MM.1S (cell line): ENCODE measurements at regions not wholly inside any gene's neighbourhood (a gene's known extent, or its start where the extent isn't known, plus 50 kb on each side); places are given as distances from the start of the nearest gene placed in this dataset.

Source experiments
- DNase-seq: peaks from one replicate; pipeline ENCODE4 v3.0.0-alpha.2; 2015
- H2AFZ ChIP-seq: fragments of 300-600 bp; sonication (generic); 2 replicates; pipeline ENCODE4 v1.6.0; 2016; ENCODE audit warnings: antibody characterized with exemption, low read length
- H3F3A ChIP-seq: fragments of 300-600 bp; sonication (generic); 2 replicates; pipeline ENCODE4 v1.6.1; 2016; ENCODE audit warnings: mild to moderate bottlenecking, antibody characterized with exemption, low read length, moderate library complexity, mixed read lengths; ENCODE audit not compliant: insufficient read depth
- H3K27ac ChIP-seq: fragments of 300-600 bp; sonication (generic); 2 replicates; pipeline ENCODE4 v1.5.1; 2016; ENCODE audit warnings: mild to moderate bottlenecking, low read length
- H3K27me3 ChIP-seq: fragments of 300-600 bp; sonication (generic); replicated peaks from 2 replicates; pipeline ENCODE4 v1.6.0; 2016; ENCODE audit warnings: low read length; ENCODE audit not compliant: insufficient read depth
- H3K36me3 ChIP-seq: fragments of 300-600 bp; sonication (generic); replicated peaks from 2 replicates; pipeline ENCODE4 v1.6.1; 2016; ENCODE audit warnings: mild to moderate bottlenecking, low read length, mixed read lengths; ENCODE audit not compliant: insufficient read depth
- H3K4me1 ChIP-seq: fragments of 300-600 bp; sonication (generic); 2 replicates; pipeline ENCODE4 v1.6.1; 2016; ENCODE audit warnings: low read length, mixed read lengths
- H3K4me2 ChIP-seq: fragments of 300-600 bp; sonication (generic); 2 replicates; pipeline ENCODE4 v1.6.0; 2016; ENCODE audit warnings: low read depth, low read length
- H3K4me3 ChIP-seq: fragments of 300-600 bp; sonication (generic); 2 replicates; pipeline ENCODE4 v1.5.1; 2016; ENCODE audit warnings: low read length, mixed read lengths
- H3K79me2 ChIP-seq: fragments of 300-600 bp; sonication (generic); 2 replicates; pipeline ENCODE4 v1.6.1; 2016; ENCODE audit warnings: mixed run types, low read length, mixed read lengths
- H3K9ac ChIP-seq: fragments of 300-600 bp; sonication (generic); 2 replicates; pipeline ENCODE4 v1.6.1; 2016; ENCODE audit warnings: low read length, mixed read lengths
- H3K9me2 ChIP-seq: fragments of 300-600 bp; sonication (generic); replicated peaks from 2 replicates; pipeline ENCODE4 v1.6.1; 2016; ENCODE audit warnings: mild to moderate bottlenecking, low read length, mixed read lengths; ENCODE audit not compliant: insufficient read depth
- H3K9me3 ChIP-seq: fragments of 300-600 bp; sonication (generic); replicated peaks from 2 replicates; pipeline ENCODE4 v1.6.1; 2016; ENCODE audit warnings: mild to moderate bottlenecking, low read length, mixed read lengths; ENCODE audit not compliant: insufficient read depth
- H4K20me1 ChIP-seq: fragments of 300-600 bp; sonication (generic); 2 replicates; pipeline ENCODE4 v1.6.1; 2016; ENCODE audit warnings: mild to moderate bottlenecking, low read length, moderate library complexity, mixed read lengths; ENCODE audit not compliant: insufficient read depth
- EZH2 ChIP-seq: fragments of 300-600 bp; sonication (generic); optimal IDR thresholded peaks from 2 replicates; pipeline ENCODE3; 2017; ENCODE audit warnings: low read depth, mild to moderate bottlenecking, antibody characterized with exemption, low read length, mixed read lengths
- EZH2phosphoT487 ChIP-seq: fragments of 300-600 bp; sonication (generic); IDR thresholded peaks from 2 replicates; pipeline ENCODE4 v1.6.1; 2018; ENCODE audit warnings: antibody characterized with exemption, low read length
- TF ChIP-seq, protein P1 (sequence below): fragments of 300-600 bp; sonication (generic); IDR thresholded peaks from 2 replicates; pipeline ENCODE4 v1.5.1; 2016; ENCODE audit warnings: antibody characterized with exemption, low read length, mixed read lengths

DNA sequence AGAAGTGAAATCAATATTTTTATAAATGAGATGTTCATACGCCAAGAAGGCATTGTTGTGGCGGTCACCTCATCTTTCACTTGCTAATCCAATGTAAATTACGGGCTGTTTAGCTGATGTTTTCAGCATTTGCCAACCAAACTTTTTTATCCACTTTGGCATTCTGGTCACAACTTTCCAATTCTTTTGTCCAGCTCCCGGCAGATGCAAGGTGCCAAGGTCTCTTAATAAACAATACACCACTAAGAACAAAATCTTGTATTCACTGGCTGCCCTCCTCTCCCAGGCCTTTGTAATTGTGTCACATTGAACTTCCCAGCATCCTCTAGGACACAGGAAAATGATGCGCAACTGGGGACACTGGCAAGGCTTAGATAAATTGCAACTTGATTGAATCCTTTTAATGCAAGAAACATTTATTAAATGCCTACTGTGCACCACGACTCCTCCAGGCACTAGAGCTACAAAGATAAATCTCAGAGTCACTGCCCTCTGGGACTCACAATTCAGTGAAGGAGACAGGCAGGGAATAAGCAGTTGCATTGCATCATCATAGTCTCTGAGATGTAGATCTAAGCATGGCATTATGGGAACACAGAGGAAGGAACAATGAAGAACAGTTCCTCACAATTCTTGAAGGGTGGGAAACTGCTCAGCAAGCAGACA is 165.4 kb upstream of the C16orf82 start:
- TF ChIP-seq EZH2phosphoT487 (no peak), EZH2 (no peak)
- TF ChIP-seq, protein P1, sequence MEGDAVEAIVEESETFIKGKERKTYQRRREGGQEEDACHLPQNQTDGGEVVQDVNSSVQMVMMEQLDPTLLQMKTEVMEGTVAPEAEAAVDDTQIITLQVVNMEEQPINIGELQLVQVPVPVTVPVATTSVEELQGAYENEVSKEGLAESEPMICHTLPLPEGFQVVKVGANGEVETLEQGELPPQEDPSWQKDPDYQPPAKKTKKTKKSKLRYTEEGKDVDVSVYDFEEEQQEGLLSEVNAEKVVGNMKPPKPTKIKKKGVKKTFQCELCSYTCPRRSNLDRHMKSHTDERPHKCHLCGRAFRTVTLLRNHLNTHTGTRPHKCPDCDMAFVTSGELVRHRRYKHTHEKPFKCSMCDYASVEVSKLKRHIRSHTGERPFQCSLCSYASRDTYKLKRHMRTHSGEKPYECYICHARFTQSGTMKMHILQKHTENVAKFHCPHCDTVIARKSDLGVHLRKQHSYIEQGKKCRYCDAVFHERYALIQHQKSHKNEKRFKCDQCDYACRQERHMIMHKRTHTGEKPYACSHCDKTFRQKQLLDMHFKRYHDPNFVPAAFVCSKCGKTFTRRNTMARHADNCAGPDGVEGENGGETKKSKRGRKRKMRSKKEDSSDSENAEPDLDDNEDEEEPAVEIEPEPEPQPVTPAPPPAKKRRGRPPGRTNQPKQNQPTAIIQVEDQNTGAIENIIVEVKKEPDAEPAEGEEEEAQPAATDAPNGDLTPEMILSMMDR = no peak
- Histone ChIP-seq H3K4me1 (no peaks in the 10 kb centered on the region), H3K4me3 (no peak overlapping the region), H3K27me3 (no peaks in the 10 kb centered on the region), H3K4me2 (no peak overlapping the region), H3K79me2 (no peaks in the 10 kb centered on the region), H2AFZ (no peak overlapping the region), H3K9ac (no peak overlapping the region), H3K36me3 (no peaks in the 10 kb centered on the region), H3F3A (no peaks in the 10 kb centered on the region), H3K9me2 (no peaks in the 10 kb centered on the region), H3K27ac (no peak overlapping the region), H4K20me1 (no peaks in the 10 kb centered on the region), H3K9me3 (no peaks in the 10 kb centered on the region)
- DNase-seq = no peak

DNA sequence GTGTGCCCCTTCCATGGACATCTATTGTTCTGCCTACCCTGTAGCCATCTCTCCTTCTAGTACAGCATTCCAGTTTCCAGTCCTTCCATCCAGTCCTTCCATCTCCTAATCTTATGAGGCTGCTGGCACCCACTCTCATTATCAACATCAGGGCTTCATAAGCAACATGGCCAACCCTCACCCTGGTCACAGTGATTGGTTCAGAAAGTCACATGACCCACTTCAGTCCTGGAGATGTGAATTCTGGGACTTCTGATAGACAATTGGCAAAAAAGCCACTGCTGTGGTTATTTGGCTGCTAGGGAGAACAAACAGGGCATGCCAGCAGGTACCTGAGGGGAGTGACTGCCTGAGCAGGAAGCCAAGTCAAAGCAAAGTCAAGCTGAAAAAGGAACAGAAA is 164.7 kb upstream of the C16orf82 start:
- Histone ChIP-seq H3K9me3 (no peaks in the 10 kb centered on the region), H3K4me3 (no peak overlapping the region), H3F3A (no peaks in the 10 kb centered on the region), H3K27ac (no peak overlapping the region), H2AFZ (no peak overlapping the region), H3K4me2 (no peak overlapping the region), H3K9ac (no peak overlapping the region), H3K9me2 (no peaks in the 10 kb centered on the region), H3K36me3 (no peaks in the 10 kb centered on the region), H3K4me1 (no peaks in the 10 kb centered on the region), H3K27me3 (no peaks in the 10 kb centered on the region), H4K20me1 (no peaks in the 10 kb centered on the region), H3K79me2 (no peaks in the 10 kb centered on the region)
- TF ChIP-seq EZH2 (no peak), EZH2phosphoT487 (no peak)
- TF ChIP-seq, protein P1 = no peak
- no peak for DNase-seq

DNA sequence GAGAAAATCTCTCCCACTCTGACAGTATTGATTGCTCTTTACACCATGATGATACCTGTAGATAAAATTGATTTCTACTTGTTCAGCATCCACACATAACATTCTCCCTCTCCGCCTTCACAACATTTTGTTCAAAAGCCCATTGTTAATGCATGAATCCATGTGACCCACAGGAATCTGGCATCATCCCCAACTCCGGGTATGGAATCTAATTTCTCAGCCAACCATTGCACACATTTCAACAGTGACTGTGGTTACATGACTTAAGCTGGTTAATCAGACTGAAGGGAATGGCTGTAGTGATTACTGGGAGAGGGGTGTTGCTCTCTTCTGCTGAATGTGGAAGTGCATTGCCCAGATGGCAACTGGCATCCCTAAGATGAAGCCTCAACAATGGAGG is 161.4 kb upstream of the C16orf82 start:
- Histone ChIP-seq H3K36me3 (no peaks in the 10 kb centered on the region), H3K4me1 (no peaks in the 10 kb centered on the region), H4K20me1 (no peaks in the 10 kb centered on the region), H3K27ac (no peak overlapping the region), H3K9me3 (no peaks in the 10 kb centered on the region), H3K4me3 (no peak overlapping the region), H3F3A (no peaks in the 10 kb centered on the region), H3K79me2 (no peaks in the 10 kb centered on the region), H2AFZ (no peak overlapping the region), H3K4me2 (no peak overlapping the region), H3K27me3 (no peaks in the 10 kb centered on the region), H3K9me2 (no peaks in the 10 kb centered on the region), H3K9ac (no peak overlapping the region)
- DNase-seq = no peak
- TF ChIP-seq EZH2 = no peak
- TF ChIP-seq, protein P1 = no peak
- TF ChIP-seq EZH2phosphoT487 = no peak
